ENCODE measurements at regions not wholly inside any gene's neighbourhood (a gene's known extent, or its start where the extent isn't known, plus 50 kb on each side); places are given as distances from the start of the nearest gene placed in this dataset.
A peak's percentile ranks its signal among the peaks of the same experiment; 100 is the strongest.

DNA sequence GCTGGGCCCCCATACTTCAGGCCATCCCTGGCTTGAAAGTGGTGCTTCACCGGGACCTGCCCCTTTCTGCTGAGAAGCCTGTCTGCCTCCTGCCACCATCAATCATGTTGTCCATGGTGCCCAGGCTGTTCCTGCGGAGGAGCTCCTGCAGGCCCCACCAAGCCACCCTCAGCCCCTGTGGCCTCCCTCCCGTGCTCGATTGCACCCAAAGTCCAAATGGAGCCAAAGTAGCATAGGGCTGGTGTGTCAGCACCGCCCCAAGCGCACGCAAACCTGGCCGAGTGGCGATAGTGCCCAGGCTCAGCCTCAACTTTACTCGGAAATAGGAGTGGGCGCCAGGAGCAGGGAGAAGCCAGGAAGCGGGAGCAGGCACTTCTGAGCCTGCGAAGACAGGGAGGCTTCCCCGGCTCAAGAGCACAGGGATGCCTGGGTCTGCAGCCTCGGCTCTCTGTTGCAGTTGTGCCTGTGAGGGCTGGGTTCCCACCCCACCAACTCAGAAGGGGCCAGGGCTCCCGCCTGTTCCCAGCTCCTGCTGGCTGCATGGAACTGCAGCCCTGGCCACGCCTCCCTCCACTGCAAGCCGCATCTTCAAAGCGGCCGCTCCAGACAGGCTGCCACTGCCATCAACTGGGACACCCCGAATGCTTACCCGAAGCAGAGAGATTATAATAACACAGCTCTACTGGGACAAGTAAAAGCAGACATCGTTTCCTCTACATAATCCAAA is 203.0 kb downstream of the ARRDC4 start:
- CTCF ChIA-PET, result no interaction called here

DNA sequence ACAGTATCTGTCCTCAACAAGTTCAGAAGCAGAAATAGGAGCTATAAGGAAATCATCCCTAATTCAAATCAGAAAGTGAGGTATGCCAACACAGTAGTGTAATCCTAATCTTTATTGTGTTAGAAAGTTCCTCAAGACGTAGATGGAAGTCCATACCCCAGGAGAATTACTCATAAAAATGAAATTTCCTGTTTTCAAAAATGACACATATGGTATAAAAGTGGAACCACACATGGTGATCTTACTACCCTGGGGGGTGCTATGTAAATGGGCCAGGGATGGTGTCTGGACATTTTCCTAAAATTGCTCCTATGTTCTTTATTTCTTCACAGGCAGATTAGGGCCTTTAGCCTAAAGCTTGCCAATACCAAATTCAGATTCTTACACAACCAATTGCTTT is 204.1 kb downstream of the ARRDC4 start:
- H3K4me3 Mint-ChIP-seq, result no peak overlapping the region
- ChIA-PET CTCF (no interaction called here), POLR2A (no interaction called here)
- H3K27me3 Mint-ChIP-seq, result peaks cover 19% of the 10 kb centered on the region
- H3K27ac Mint-ChIP-seq, result no peak overlapping the region
- H3K9me3 Mint-ChIP-seq, result no peaks in the 10 kb centered on the region
- H3K4me1 Mint-ChIP-seq, result peaks cover 22% of the 10 kb centered on the region
- H3K36me3 Mint-ChIP-seq (ENCODE audit: low read depth), result no peaks in the 10 kb centered on the region
- DNase-seq, result no peak

More for the DNA sequence above, 203.0 kb downstream of the ARRDC4 start:
- peaks cover 32% of the 10 kb centered on the region for H3K4me1 Mint-ChIP-seq
- POLR2A ChIA-PET, result no interaction called here
- no peaks in the 10 kb centered on the region for H3K9me3 Mint-ChIP-seq
- H3K27me3 Mint-ChIP-seq, result peaks cover 15% of the 10 kb centered on the region
- no peaks in the 10 kb centered on the region for H3K36me3 Mint-ChIP-seq (ENCODE audit: low read depth)
- DNase-seq, result no peak
- H3K27ac Mint-ChIP-seq, result no peak overlapping the region
- H3K4me3 Mint-ChIP-seq, result no peak overlapping the region

DNA sequence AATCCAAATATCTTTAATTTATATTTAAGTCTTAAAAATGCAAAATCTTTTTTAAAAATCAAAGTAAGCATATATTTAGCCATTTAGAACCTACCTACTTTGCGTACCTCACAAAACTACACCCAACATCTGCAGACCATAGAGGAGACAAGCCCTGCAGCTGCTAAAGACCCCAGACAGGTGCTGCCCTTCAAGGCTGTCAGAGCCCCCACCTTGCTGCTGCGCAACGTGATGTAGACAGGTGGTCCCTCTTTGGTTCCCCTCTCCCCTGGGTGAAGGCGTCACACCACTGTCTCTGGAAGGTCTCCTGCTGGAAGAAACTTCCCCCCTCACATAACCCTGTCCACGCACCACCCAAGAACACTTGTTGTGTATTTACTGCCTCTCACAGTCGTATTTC is 204.5 kb downstream of the ARRDC4 start:
- no peak overlapping the region for H3K4me3 Mint-ChIP-seq
- H3K9me3 Mint-ChIP-seq, result no peaks in the 10 kb centered on the region
- peaks cover 19% of the 10 kb centered on the region for H3K27me3 Mint-ChIP-seq

DNA sequence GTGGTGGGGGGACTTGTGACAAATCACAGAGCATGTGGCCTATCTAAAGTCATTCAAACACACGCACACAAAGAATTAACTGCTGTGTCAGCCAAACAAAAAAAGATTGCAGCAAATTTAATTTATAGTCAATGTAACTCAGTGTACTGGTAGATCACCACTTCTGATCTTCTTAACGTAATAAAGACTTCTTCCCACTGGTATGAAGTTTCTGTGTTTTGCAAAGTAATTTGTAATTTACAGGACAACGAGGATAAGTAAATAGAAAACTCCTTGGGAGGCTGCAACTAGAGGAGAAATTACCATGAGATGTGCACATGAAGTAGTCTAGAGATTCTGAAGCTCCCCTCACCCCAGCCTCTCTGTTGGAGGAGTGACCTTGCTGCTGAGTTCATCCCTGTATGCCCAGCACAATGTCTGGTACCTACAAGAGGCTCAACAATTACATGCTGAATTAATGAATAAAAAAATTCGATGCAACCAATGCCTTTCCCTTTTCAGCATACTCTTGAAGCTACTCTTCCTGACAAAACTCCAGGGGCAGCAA is 207.3 kb downstream of the ARRDC4 start:
- H3K4me3 Mint-ChIP-seq, result no peak overlapping the region
- POLR2A ChIA-PET, result no interaction called here
- no peak overlapping the region for H3K27ac Mint-ChIP-seq
- peaks cover 24% of the 10 kb centered on the region for H3K27me3 Mint-ChIP-seq
- H3K4me1 Mint-ChIP-seq, result no peaks in the 10 kb centered on the region
- CTCF ChIA-PET, result no interaction called here
- no peak for DNase-seq
- no peaks in the 10 kb centered on the region for H3K9me3 Mint-ChIP-seq
- no peaks in the 10 kb centered on the region for H3K36me3 Mint-ChIP-seq (ENCODE audit: low read depth)

More for the DNA sequence above, 204.5 kb downstream of the ARRDC4 start:
- peaks cover 18% of the 10 kb centered on the region for H3K4me1 Mint-ChIP-seq
- H3K36me3 Mint-ChIP-seq (ENCODE audit: low read depth), result no peaks in the 10 kb centered on the region
- ChIA-PET CTCF (no interaction called here), POLR2A (no interaction called here)
- DNase-seq, result no peak
- H3K27ac Mint-ChIP-seq, result no peak overlapping the region

DNA sequence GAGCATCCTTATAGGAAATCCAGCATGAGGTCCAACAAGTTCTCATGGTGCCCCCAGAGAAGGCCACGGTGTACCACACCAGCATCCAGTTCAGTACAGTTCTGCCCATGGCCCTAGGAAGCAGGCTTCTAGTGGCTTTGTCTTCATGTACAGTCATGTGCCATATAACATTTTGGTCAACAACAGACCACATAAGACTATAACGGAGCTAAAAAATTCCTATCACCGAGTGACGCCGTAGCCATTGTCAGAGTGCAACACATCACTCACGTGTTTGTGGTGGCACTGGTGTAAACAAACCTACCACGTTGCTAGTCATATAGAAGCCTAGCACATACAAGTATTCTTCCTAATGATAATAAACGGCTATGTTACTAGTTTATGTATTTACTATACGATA is 209.0 kb downstream of the ARRDC4 start:
- DNase-seq, result no peak
- ChIA-PET CTCF (no interaction called here), POLR2A (no interaction called here)
- H3K4me1 Mint-ChIP-seq, result no peaks in the 10 kb centered on the region
- H3K27me3 Mint-ChIP-seq, result peaks cover 27% of the 10 kb centered on the region
- no peak overlapping the region for H3K4me3 Mint-ChIP-seq
- H3K9me3 Mint-ChIP-seq, result no peaks in the 10 kb centered on the region
- H3K36me3 Mint-ChIP-seq (ENCODE audit: low read depth), result no peaks in the 10 kb centered on the region
- H3K27ac Mint-ChIP-seq, result no peak overlapping the region

DNA sequence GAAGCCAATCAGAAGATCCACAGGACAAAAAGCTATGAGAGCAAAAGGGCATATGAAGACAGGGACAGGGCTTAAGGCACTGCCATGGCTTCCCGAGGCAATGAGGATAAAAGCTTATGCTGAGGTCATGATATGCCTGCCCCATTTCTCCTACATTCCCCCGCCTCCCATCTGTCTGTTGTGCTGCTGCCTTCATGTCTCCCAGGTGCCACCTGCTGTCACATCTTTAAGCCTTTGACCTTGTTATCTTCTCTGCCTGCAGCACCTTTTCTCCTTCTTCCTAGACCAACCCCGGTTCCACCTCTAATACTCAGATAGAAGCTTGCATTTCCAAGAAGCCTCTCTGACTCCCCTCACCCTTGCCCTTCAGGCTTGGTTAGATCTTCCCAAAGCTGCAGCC is 213.8 kb downstream of the ARRDC4 start:
- Mint-ChIP-seq H3K4me3 (no peak overlapping the region), H3K4me1 (peaks cover 3% of the 10 kb centered on the region), H3K27ac (no peak overlapping the region), H3K27me3 (peaks cover 21% of the 10 kb centered on the region), H3K36me3 (ENCODE audit: low read depth) (no peaks in the 10 kb centered on the region), H3K9me3 (no peaks in the 10 kb centered on the region)
- POLR2A ChIA-PET, result no interaction called here
- peak; percentile 6 for DNase-seq
- CTCF ChIA-PET, result no interaction called here

DNA sequence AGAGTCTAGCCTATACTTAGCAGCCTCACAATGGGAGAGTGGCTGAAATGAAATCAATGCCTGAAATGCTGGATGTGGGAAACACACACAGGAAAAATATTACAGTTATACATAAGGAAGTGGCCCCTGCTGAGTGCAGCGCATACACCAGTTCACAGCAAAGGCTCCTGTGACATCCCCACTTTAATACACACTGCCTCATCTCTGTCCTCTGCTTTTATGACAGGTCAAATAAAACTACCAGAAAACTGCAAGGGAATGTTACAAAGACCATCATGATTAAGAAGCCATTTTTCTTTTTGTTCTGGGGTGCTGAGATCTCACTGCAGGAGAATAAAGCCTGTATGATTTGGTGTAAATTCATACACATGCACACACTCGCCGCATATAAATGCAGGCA is 214.3 kb downstream of the ARRDC4 start:
- Mint-ChIP-seq H3K4me1 (peaks cover 3% of the 10 kb centered on the region), H3K4me3 (no peak overlapping the region), H3K9me3 (no peaks in the 10 kb centered on the region), H3K27ac (no peak overlapping the region), H3K27me3 (peaks cover 26% of the 10 kb centered on the region), H3K36me3 (ENCODE audit: low read depth) (no peaks in the 10 kb centered on the region)
- CTCF ChIA-PET, result no interaction called here
- POLR2A ChIA-PET, result no interaction called here
- DNase-seq, result no peak

DNA sequence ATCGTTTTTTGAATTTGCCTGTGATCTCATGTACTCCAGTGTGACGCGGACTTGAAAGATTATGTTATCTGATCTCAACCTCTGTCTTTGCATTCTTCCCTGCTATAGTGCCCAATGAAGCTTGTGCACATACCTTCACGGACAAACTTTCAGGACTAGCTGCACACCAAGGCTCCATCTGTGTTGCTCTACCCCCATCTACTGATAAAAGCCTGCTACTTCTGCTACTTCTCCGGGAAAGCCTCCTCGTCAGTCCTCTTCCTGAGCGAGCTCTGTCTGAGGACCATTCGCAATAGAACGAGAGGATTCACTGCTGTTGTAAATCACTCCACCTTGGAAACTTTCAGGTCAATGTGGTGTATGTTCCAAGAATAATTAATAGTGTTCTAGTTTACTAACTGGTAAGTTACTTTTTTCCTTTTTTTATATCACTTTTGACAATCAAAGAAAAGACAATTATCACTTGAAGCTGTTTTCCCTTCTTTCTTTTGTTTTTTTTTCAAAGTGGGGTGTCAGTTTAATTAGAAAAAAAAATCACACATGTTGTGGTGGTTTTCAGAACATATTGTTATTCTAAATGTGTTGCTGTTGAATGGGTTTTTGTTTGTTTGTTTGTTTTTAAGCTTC is 217.6 kb downstream of the ARRDC4 start:
- peaks cover 3% of the 10 kb centered on the region for H3K4me1 Mint-ChIP-seq
- H3K4me3 Mint-ChIP-seq, result no peak overlapping the region
- peak; percentile 57 for DNase-seq
- H3K36me3 Mint-ChIP-seq (ENCODE audit: low read depth), result no peaks in the 10 kb centered on the region
- H3K9me3 Mint-ChIP-seq, result no peaks in the 10 kb centered on the region
- POLR2A ChIA-PET, result no interaction called here
- peaks cover 20% of the 10 kb centered on the region for H3K27me3 Mint-ChIP-seq
- no peak overlapping the region for H3K27ac Mint-ChIP-seq
- CTCF ChIA-PET, result interaction anchor here (1.0 to 1.3 kb wide), 2 partner anchors 11 to 132 kb away, joined by 3 read pairs; no protein-coding TSS in a partner anchor

DNA sequence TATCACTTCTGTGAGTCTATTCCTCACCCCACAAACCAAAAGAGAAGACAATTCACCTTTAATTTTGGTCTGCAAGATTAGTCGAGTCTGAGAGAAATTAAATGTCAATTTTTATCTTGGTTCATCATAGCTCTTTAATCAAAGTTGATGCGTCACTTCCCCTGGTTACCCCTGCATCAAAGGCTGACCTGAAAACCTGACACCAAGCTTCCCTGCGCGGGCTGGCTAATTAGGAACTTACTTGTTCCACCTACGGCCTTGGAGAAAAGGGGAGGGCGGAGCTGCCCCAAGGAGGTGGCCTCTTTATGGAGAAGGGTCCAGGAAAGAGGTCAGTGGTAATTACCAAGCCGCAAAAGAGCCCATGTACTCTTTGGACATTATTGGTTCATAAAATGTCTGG is 218.4 kb downstream of the ARRDC4 start:
- Mint-ChIP-seq H3K4me3 (no peak overlapping the region), H3K36me3 (ENCODE audit: low read depth) (no peaks in the 10 kb centered on the region), H3K27ac (no peak overlapping the region), H3K27me3 (peaks cover 20% of the 10 kb centered on the region), H3K4me1 (peaks cover 3% of the 10 kb centered on the region), H3K9me3 (no peaks in the 10 kb centered on the region)
- CTCF ChIA-PET, result no interaction called here
- POLR2A ChIA-PET, result no interaction called here
- DNase-seq, result no peak

DNA sequence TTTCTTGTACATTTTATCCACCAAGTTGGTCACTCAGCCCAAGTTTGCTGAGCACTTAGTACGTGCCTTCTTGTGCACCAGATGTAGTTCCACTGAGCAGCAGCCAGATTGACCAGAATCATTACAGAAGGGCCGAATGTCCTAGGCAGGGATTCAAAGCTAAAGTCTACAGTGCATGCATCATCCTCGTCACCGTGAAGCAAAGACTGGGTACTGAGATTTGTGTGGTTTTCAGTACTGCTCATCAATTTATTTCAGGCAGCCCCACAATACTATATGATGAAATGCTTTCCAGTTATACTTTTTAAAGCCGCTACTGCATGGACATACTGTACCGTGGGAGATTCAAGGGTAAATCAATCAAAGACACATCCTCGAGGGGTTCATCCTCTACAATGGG is 227.0 kb downstream of the ARRDC4 start:
- no peaks in the 10 kb centered on the region for H3K36me3 Mint-ChIP-seq (ENCODE audit: low read depth)
- no peaks in the 10 kb centered on the region for H3K9me3 Mint-ChIP-seq
- no peaks in the 10 kb centered on the region for H3K4me1 Mint-ChIP-seq
- ChIA-PET CTCF (no interaction called here), POLR2A (no interaction called here)
- no peak overlapping the region for H3K27ac Mint-ChIP-seq
- no peak overlapping the region for H3K4me3 Mint-ChIP-seq
- peaks cover 4% of the 10 kb centered on the region for H3K27me3 Mint-ChIP-seq
- no peak for DNase-seq

DNA sequence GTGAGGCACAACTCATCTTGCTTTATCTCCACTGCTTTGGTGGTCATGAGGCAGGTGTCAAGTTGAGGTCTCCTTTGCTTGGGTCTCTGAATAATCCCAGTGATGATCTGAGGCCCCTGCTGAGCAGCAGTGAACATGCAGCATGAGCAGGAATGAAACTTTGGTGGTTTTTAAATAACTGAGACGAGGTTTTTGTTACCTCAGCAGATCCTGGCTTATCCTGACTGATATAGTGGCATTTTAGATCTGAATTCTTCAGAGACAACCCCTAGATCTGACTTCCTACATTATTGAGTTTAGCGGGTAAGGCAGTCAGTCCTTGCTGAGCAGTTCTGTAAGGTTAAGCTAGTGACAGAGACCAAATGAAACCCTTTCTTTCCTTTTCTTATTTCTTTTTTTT is 230.4 kb downstream of the ARRDC4 start:
- H3K36me3 Mint-ChIP-seq (ENCODE audit: low read depth), result no peaks in the 10 kb centered on the region

DNA sequence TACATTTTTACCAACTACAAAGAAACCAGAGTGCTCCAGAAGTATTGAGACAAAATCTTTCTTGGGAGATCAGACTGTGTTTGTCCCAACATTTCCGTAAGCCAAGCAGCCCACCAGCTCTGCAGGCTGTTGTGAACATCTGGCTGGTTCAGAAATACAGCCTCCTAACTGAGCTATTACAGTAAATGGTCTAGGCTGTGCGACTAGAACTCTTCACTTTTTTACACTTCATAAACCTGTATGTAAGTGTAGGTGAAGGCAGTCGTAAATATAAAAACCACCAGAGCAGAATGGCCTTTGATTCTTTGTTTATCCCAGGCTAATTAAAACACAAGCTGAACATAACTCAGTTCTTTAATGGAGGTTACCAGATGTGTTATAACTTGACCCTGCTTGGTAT is 235.3 kb downstream of the ARRDC4 start:
- Mint-ChIP-seq H3K9me3 (no peaks in the 10 kb centered on the region), H3K36me3 (ENCODE audit: low read depth) (no peaks in the 10 kb centered on the region)

More for the DNA sequence above, 230.4 kb downstream of the ARRDC4 start:
- CTCF ChIA-PET, result no interaction called here
- no peak overlapping the region for H3K4me3 Mint-ChIP-seq
- no peaks in the 10 kb centered on the region for H3K9me3 Mint-ChIP-seq
- peaks cover 7% of the 10 kb centered on the region for H3K27me3 Mint-ChIP-seq
- POLR2A ChIA-PET, result no interaction called here
- H3K4me1 Mint-ChIP-seq, result no peaks in the 10 kb centered on the region
- DNase-seq, result no peak
- no peak overlapping the region for H3K27ac Mint-ChIP-seq

DNA sequence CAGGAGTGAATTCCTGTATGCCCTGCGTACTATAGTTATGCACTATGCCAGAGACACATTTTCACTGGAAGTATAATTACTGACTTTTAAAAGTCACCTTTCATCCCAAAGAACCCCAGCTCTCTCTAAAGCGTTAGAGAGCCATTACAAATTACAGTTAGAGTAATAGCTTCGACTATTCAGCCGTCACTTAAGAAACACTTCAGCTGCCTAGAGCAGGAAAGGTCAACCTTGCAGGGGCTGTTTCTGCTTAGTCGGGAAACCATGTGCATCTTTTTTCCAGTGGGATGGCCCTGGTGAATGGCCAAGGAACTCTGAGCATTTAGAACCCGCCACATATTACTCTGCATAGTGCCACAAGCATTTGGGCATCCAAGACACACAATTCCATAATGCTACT is 235.9 kb downstream of the ARRDC4 start:
- Mint-ChIP-seq H3K4me1 (no peaks in the 10 kb centered on the region), H3K27ac (no peak overlapping the region), H3K36me3 (ENCODE audit: low read depth) (no peaks in the 10 kb centered on the region), H3K27me3 (peaks cover 13% of the 10 kb centered on the region), H3K4me3 (no peak overlapping the region), H3K9me3 (no peaks in the 10 kb centered on the region)
- DNase-seq, result no peak
- CTCF ChIA-PET, result no interaction called here
- POLR2A ChIA-PET, result no interaction called here

More for the DNA sequence above, 235.3 kb downstream of the ARRDC4 start:
- Mint-ChIP-seq H3K4me1 (no peaks in the 10 kb centered on the region), H3K4me3 (no peak overlapping the region), H3K27ac (no peak overlapping the region), H3K27me3 (peaks cover 13% of the 10 kb centered on the region)
- no peak for DNase-seq
- ChIA-PET POLR2A (no interaction called here), CTCF (interaction anchor here (0.7 kb wide), 1 partner anchor 152 kb away, joined by 3 read pairs; no protein-coding TSS in a partner anchor)

DNA sequence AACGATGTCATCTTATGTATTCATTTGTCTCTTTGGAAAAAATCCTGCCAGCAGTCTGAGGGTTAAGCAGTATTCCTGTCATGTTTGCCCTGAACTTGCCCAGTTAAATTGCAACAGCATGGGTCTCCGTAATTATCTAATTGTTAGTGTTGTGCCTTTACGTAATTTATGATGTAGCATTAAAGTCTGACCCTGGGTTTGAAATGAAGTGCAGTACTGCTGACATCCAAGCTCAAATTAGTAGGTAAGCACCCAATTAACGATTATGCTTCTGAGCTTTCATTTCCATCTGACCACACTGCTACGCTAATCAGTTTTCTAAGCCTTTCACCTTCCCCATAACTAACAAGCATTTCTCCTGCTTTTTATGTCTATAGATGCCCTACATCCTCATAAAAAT is 241.8 kb downstream of the ARRDC4 start:
- H3K36me3 Mint-ChIP-seq (ENCODE audit: low read depth), result no peaks in the 10 kb centered on the region
- ChIA-PET POLR2A (no interaction called here), CTCF (no interaction called here)

More for the DNA sequence above, 241.8 kb downstream of the ARRDC4 start:
- DNase-seq, result no peak
- Mint-ChIP-seq H3K4me1 (no peaks in the 10 kb centered on the region), H3K27ac (no peak overlapping the region), H3K9me3 (no peaks in the 10 kb centered on the region), H3K4me3 (no peak overlapping the region), H3K27me3 (peaks cover 6% of the 10 kb centered on the region)

Measured in activated CD4-positive, alpha-beta T cell treated with anti-CD3 and anti-CD28 coated beads, Interleukin-2, amount 10 ng/mL, durations not matched to agents 7 days and 5 days (primary cell).